Dendritic cell treated with granulocyte-macrophage colony-stimulating factor and Interleukin-4, amounts not matched to agents 40 ng/mL and 50 ng/mL, for 4 days (primary cell): ENCODE measurements at regions not wholly inside any gene's neighbourhood (a gene's known extent, or its start where the extent isn't known, plus 50 kb on each side); places are given as distances from the start of the nearest gene placed in this dataset.
"Not testable (repeated sequence)": the region's sequence is repeated elsewhere in the genome, so short reads cannot be mapped to it uniquely, and the experiment has no call there.

Source experiments
- H3K27ac Mint-ChIP-seq: one replicate; pipeline ENCODE4 v1.8.0; 2022; ENCODE audit warnings: mild to moderate bottlenecking, mixed read lengths
- H3K27me3 Mint-ChIP-seq: one replicate; pipeline ENCODE4 v1.8.0; 2022; ENCODE audit warnings: mild to moderate bottlenecking, mixed read lengths
- H3K36me3 Mint-ChIP-seq: one replicate; pipeline ENCODE4 v1.8.0; 2022; ENCODE audit warnings: low read depth, mixed read lengths
- H3K4me1 Mint-ChIP-seq: one replicate; pipeline ENCODE4 v1.8.0; 2022; ENCODE audit warnings: low read depth, mixed read lengths
- H3K4me3 Mint-ChIP-seq: one replicate; pipeline ENCODE4 v1.8.0; 2022; ENCODE audit warnings: mild to moderate bottlenecking, moderate library complexity, mixed read lengths
- H3K9me3 Mint-ChIP-seq: one replicate; pipeline ENCODE4 v1.8.0; 2022; ENCODE audit warnings: mixed read lengths
- intact Hi-C: fragments of 100-400 bp; cut with micrococcal nuclease; formaldehyde crosslinking; loops from one replicate; pipeline ENCODE4 v1.15.0; 2022

GRCh38 chr10:93220296-93221170, 146.8 kb downstream of the CYP26A1 start:
- Mint-ChIP-seq H3K4me1 (peaks cover 4% of the 10 kb centered on the region), H3K27ac (no peak overlapping the region), H3K4me3 (no peak overlapping the region), H3K9me3 (no peaks in the 10 kb centered on the region), H3K27me3 (peaks cover 60% of the 10 kb centered on the region), H3K36me3 (no peaks in the 10 kb centered on the region)
- intact Hi-C loops: no loop called here

DNA sequence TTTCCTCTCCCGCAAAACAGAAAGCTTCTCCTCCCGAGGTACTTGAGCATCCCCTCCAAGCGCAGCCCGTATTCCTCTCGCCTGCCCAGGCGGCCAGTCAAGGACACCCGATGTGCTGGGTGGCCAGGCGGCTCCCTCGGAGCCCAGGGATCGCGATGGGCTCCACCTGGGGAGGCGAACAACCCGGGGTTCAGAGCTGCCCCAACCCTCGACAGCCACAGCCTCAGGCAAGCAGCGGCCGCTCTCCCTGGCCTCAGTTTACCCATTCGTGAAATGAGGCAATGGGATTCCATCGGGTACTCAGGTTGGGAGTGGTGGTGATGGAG, 147.4 kb downstream of the CYP26A1 start:
- no peaks in the 10 kb centered on the region for H3K9me3 Mint-ChIP-seq
- H3K36me3 Mint-ChIP-seq: no peaks in the 10 kb centered on the region
- H3K27me3 Mint-ChIP-seq: peaks cover 57% of the 10 kb centered on the region
- peaks cover 4% of the 10 kb centered on the region for H3K4me1 Mint-ChIP-seq
- intact Hi-C loops: no loop called here
- H3K4me3 Mint-ChIP-seq: no peak overlapping the region
- no peak overlapping the region for H3K27ac Mint-ChIP-seq

- Mint-ChIP-seq H3K36me3 (no peaks in the 10 kb centered on the region), H3K4me1 (peaks cover 3% of the 10 kb centered on the region), H3K4me3 (no peak overlapping the region), H3K9me3 (no peaks in the 10 kb centered on the region), H3K27me3 (peaks cover 57% of the 10 kb centered on the region), H3K27ac (no peak overlapping the region)
- intact Hi-C loops: no loop called here
Measured at GRCh38 chr10:93221521-93221920, 147.8 kb downstream of the CYP26A1 start.

DNA sequence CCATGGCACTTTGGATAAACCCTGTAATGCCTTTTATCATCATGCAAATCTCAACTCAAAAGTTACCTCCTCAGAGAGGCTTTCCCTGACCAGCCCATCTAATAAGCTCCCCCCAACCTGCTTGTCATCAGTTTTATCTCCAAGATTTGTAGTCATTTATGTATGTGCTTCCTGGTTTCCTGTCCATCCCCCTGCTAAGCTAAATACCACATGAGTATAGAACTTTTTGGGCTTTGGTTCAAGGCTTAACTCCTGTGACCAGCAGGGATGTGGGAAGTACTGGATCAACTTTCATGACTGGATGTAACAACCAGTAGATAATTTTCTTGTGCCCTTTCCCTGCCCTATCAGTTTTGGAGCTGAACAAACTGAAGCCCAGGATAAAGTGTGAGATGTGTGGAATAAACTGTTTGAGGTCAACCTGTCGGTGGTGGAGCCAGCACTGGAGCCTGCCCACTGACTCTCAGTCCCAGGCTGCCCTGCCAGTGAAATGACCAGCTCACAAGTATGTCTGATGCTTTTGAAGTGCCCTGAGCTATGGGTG, 148.6 kb downstream of the CYP26A1 start:
- Mint-ChIP-seq H3K36me3 (no peaks in the 10 kb centered on the region), H3K9me3 (no peaks in the 10 kb centered on the region), H3K27ac (no peak overlapping the region), H3K4me1 (no peaks in the 10 kb centered on the region), H3K27me3 (peaks cover 54% of the 10 kb centered on the region), H3K4me3 (no peak overlapping the region)
- intact Hi-C loops: loop anchor here (2.0 kb wide), 1 partner anchor 141 kb away; no protein-coding TSS in a partner anchor

DNA sequence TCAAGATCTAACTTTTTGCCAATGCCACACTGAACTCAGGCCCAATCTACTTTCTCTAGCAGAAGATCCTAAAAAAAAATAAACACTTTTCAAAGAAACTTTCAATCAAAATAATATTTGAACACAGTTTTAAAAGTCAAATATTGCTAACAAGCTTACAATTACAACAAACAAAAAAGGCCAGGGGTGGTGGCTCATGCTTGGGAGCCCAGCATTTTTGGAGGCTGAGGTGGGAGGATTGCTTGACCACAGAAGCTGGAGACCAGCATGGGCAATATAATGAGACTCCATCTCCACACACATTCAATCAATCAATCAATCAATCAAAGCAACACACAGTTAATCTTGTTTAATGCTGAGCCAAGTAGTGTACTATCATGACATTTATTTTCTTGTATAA, 149.2 kb downstream of the CYP26A1 start:
- Mint-ChIP-seq H3K4me1 (no peaks in the 10 kb centered on the region), H3K27me3 (peaks cover 54% of the 10 kb centered on the region), H3K36me3 (no peaks in the 10 kb centered on the region), H3K4me3 (no peak overlapping the region), H3K9me3 (no peaks in the 10 kb centered on the region), H3K27ac (no peak overlapping the region)
- intact Hi-C loops: loop anchor here (2.0 kb wide), 1 partner anchor 142 kb away; no protein-coding TSS in a partner anchor

- H3K4me3 Mint-ChIP-seq: no peak overlapping the region
- no peaks in the 10 kb centered on the region for H3K9me3 Mint-ChIP-seq
- no peak overlapping the region for H3K27ac Mint-ChIP-seq
- no peaks in the 10 kb centered on the region for H3K36me3 Mint-ChIP-seq
- intact Hi-C loops: loop anchor here (2.0 kb wide), 1 partner anchor 143 kb away; no protein-coding TSS in a partner anchor
- H3K4me1 Mint-ChIP-seq: no peaks in the 10 kb centered on the region
- H3K27me3 Mint-ChIP-seq: peaks cover 52% of the 10 kb centered on the region
Measured at GRCh38 chr10:93223336-93223735, 149.6 kb downstream of the CYP26A1 start.

GRCh38 chr10:93224005-93224779, 150.5 kb downstream of the CYP26A1 start:
- no peak overlapping the region for H3K27ac Mint-ChIP-seq
- no peaks in the 10 kb centered on the region for H3K4me1 Mint-ChIP-seq
- no peak overlapping the region for H3K4me3 Mint-ChIP-seq
- intact Hi-C loops: loop anchor here (1.0 kb wide), 1 partner anchor 109 kb away; no protein-coding TSS in a partner anchor
- no peaks in the 10 kb centered on the region for H3K36me3 Mint-ChIP-seq
- no peaks in the 10 kb centered on the region for H3K9me3 Mint-ChIP-seq
- H3K27me3 Mint-ChIP-seq: peaks cover 47% of the 10 kb centered on the region

DNA sequence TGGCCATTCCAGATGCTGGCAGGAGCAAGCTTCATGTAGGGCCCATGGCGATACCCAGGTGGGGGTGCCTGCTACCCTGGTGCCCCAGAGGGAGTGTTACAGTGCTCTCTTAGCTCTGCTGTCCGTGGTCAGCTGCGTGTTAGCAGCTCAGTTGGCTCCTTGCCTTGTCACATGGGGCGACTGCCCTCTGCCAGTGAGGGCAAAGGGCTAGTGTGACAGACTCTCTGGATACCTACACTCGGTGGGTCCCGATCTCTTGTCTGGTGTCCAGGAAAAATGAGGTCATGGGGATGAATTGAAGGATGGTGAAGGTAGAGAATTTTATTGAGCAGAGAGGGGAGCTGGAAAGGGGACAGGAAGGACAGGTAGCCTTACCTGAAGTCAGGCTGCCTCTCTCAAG, 152.2 kb downstream of the CYP26A1 start:
- intact Hi-C loops: no loop called here
- Mint-ChIP-seq H3K9me3 (no peaks in the 10 kb centered on the region), H3K36me3 (no peaks in the 10 kb centered on the region), H3K27me3 (peaks cover 34% of the 10 kb centered on the region), H3K27ac (no peak overlapping the region), H3K4me3 (no peak overlapping the region), H3K4me1 (no peaks in the 10 kb centered on the region)

- no peaks in the 10 kb centered on the region for H3K9me3 Mint-ChIP-seq
- no peaks in the 10 kb centered on the region for H3K4me1 Mint-ChIP-seq
- H3K27me3 Mint-ChIP-seq: peaks cover 27% of the 10 kb centered on the region
- no peaks in the 10 kb centered on the region for H3K36me3 Mint-ChIP-seq
- H3K27ac Mint-ChIP-seq: no peak overlapping the region
- no peak overlapping the region for H3K4me3 Mint-ChIP-seq
- intact Hi-C loops: no loop called here
Measured at GRCh38 chr10:93226619-93227018, 152.9 kb downstream of the CYP26A1 start.

DNA sequence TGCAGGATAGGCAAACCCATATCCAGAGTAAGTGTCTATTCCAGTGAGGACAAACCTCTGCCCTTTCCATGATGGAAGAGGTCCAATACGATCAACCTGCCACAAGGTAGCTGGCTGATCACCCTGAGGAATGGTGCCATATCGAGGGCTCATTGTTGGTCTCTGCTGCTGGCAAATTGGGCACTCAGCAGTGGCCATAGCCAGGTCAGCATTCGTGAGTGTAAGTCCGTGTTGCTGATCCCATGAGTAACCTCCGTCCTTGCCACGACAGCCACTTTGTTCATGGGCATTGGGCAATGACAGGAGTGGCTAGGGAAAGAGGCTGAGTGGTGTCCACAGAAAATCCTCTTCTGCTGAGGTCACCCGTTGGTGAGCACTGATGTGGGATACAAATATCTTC, 156.9 kb downstream of the CYP26A1 start:
- H3K36me3 Mint-ChIP-seq, H3K27me3 Mint-ChIP-seq, intact Hi-C loops, H3K27ac Mint-ChIP-seq, H3K9me3 Mint-ChIP-seq, H3K4me1 Mint-ChIP-seq, H3K4me3 Mint-ChIP-seq: not testable (repeated sequence)

DNA sequence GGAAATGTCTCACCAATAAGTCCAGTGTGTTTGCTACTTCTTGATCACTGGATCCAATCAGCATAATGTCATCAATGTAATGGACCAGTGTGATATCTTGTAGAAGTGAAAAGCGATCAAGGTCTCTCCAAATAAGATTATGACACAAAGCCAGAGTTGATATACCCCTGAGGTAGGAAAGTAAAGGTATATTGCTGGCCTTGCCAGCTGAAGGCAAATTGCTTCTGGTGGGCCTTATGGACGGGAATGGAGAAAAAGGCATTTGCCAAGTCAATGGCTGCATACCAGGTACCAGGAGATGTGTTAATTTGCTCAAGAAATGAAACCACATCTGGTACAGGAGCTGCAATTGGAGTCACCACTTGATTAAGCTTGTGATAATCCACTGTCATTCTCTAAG, 158.5 kb downstream of the CYP26A1 start:
- H3K36me3 Mint-ChIP-seq, H3K9me3 Mint-ChIP-seq, H3K4me1 Mint-ChIP-seq, intact Hi-C loops, H3K27ac Mint-ChIP-seq, H3K4me3 Mint-ChIP-seq: not testable (repeated sequence)
- peaks cover 16% of the 10 kb centered on the region for H3K27me3 Mint-ChIP-seq

GRCh38 chr10:93234940-93235339, 161.2 kb downstream of the CYP26A1 start:
- H3K27me3 Mint-ChIP-seq: peaks cover 33% of the 10 kb centered on the region
- H3K27ac Mint-ChIP-seq, intact Hi-C loops, H3K4me3 Mint-ChIP-seq, H3K4me1 Mint-ChIP-seq, H3K9me3 Mint-ChIP-seq, H3K36me3 Mint-ChIP-seq: not testable (repeated sequence)

GRCh38 chr10:93235686-93236085, 162.0 kb downstream of the CYP26A1 start:
- Mint-ChIP-seq H3K4me3 (no peak overlapping the region), H3K36me3 (no peaks in the 10 kb centered on the region)

DNA sequence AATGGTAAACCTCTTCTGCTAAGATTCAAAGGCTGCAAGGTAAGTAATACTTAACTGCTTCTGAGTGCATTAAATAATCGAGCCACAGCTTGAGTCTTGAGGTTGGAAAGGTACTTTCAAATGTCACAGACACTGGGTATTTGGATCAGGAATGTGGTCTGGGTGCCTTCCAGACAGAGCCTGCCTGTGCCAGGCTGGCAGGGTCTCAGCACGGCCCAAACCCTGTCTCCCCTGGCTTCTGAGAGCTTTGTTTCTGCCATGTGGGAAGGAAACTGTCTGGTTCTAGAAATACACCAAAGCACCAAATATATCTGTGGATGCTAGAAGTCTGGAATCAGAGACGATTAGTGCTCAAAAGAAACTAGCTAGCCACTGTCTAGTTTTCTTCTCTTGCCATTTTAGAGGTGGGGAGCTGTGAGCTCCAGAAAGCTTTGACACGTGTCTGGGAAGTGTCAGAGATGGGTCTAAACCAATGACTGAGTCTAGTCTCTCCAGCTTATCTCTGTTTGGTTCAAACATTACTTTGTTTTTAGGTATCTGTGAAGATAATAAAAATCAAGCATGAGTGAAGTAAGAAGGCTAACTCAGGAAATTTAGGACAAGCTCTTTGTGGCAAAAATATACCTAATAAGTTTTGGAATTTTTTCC, 162.8 kb downstream of the CYP26A1 start:
- Mint-ChIP-seq H3K27me3 (peaks cover 35% of the 10 kb centered on the region), H3K4me1 (no peaks in the 10 kb centered on the region), H3K9me3 (no peaks in the 10 kb centered on the region), H3K4me3 (no peak overlapping the region), H3K36me3 (no peaks in the 10 kb centered on the region), H3K27ac (no peak overlapping the region)
- intact Hi-C loops: no loop called here

More at GRCh38 chr10:93235686-93236085, 162.0 kb downstream of the CYP26A1 start:
- H3K27me3 Mint-ChIP-seq: peaks cover 35% of the 10 kb centered on the region
- no peaks in the 10 kb centered on the region for H3K9me3 Mint-ChIP-seq
- H3K27ac Mint-ChIP-seq: no peak overlapping the region
- intact Hi-C loops: no loop called here
- H3K4me1 Mint-ChIP-seq: no peaks in the 10 kb centered on the region
